ENCODE measurements at regions not wholly inside any gene's neighbourhood (a gene's known extent, or its start where the extent isn't known, plus 50 kb on each side); places are given as distances from the start of the nearest gene placed in this dataset.
"Not testable (repeated sequence)": the region's sequence is repeated elsewhere in the genome, so short reads cannot be mapped to it uniquely, and the experiment has no call there.

DNA sequence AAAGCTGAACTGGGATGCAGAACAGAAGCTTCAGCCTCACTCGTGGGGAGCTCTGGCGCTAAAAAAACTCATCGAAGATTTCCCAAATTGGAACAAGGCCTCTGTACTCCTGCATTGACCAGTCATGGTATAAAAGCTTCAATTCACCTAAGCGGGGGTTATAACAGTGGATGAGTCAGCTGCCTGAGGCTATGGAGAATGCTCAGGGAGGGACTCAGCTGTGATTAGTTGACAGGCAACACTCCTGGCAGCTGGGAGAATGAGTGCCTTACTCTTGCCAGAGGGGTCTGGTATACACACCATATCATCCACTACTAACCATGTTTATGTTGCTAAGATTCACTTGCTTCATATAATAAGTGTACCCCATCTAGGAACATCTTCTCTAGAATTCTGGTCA is 350.6 kb upstream of the VRK2 start:
- Histone ChIP-seq H3K4me3 (no peak overlapping the region), H3K36me3 (no peaks in the 10 kb centered on the region), H3K4me1 (no peaks in the 10 kb centered on the region), H3K9me3 (no peaks in the 10 kb centered on the region), H3K27ac (no peak overlapping the region), H3K27me3 (no peaks in the 10 kb centered on the region)
- intact Hi-C loops (cut with DNase I), result no loop called here
- DNase-seq (ENCODE audit: low spot score in 2 of 2), result no peak
- TF ChIP-seq CTCF (IDR thresholded peaks at IDR 0.05), result no peak

DNA sequence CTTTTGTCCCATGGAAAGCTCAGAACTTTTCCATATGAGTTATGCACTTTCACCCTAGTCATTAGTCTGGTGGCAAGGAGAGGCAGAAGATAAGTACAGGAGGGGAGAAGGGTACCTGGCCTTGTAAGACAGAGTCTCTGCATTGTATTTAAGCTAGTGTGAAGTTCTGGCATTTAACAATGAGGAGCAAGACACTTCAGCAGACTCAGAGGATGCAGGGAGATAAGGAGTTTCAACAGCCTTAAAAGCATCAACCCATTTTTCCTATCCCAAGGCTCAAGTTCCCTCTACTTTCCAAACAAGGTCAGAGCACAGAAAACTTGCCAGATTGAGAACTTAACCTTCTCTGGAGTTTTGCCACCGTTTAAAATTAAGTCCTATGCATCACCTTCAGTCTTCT is 348.2 kb upstream of the VRK2 start:
- no peak for DNase-seq (ENCODE audit: low spot score in 2 of 2)
- Histone ChIP-seq H3K27me3 (no peaks in the 10 kb centered on the region), H3K36me3 (no peaks in the 10 kb centered on the region), H3K4me1 (no peaks in the 10 kb centered on the region), H3K9me3 (no peaks in the 10 kb centered on the region), H3K27ac (no peak overlapping the region), H3K4me3 (no peak overlapping the region)
- no peak for TF ChIP-seq CTCF (IDR thresholded peaks at IDR 0.05)
- intact Hi-C loops (cut with DNase I), result no loop called here

GRCh38 chr2:57698935-57699449 is 347.6 kb upstream of the VRK2 start:
- DNase-seq (ENCODE audit: low spot score in 2 of 2), result no peak
- Histone ChIP-seq H3K27me3 (no peaks in the 10 kb centered on the region), H3K36me3 (no peaks in the 10 kb centered on the region), H3K4me3 (no peak overlapping the region), H3K4me1 (no peaks in the 10 kb centered on the region), H3K27ac (no peak overlapping the region), H3K9me3 (no peaks in the 10 kb centered on the region)
- intact Hi-C loops (cut with DNase I), result no loop called here
- TF ChIP-seq CTCF (IDR thresholded peaks at IDR 0.05), result no peak

DNA sequence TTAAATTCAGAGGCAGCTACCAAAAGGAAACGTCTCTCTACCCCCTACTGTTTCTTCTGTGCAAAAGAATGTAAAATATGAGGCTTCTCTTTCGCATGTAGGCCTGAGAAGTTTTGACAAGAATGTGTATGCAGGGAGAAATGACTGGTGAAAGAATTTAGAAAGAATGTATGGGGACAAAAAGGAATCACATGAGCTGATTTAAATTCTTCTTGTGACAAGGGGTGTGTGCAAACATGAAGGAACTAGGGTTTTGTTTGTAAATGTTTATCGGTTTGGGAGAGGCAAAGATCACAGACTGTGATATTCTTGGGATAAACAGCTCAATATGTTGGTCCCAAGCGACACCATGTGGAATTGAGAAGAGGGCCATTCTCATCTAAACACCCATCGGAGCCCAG is 345.2 kb upstream of the VRK2 start:
- intact Hi-C loops (cut with DNase I), result no loop called here
- no peak overlapping the region for H3K27ac ChIP-seq
- no peak for TF ChIP-seq CTCF (IDR thresholded peaks at IDR 0.05)
- H3K9me3 ChIP-seq, result no peaks in the 10 kb centered on the region
- no peaks in the 10 kb centered on the region for H3K27me3 ChIP-seq
- H3K4me3 ChIP-seq, result no peak overlapping the region
- no peaks in the 10 kb centered on the region for H3K4me1 ChIP-seq
- no peaks in the 10 kb centered on the region for H3K36me3 ChIP-seq
- no peak for DNase-seq (ENCODE audit: low spot score in 2 of 2)

DNA sequence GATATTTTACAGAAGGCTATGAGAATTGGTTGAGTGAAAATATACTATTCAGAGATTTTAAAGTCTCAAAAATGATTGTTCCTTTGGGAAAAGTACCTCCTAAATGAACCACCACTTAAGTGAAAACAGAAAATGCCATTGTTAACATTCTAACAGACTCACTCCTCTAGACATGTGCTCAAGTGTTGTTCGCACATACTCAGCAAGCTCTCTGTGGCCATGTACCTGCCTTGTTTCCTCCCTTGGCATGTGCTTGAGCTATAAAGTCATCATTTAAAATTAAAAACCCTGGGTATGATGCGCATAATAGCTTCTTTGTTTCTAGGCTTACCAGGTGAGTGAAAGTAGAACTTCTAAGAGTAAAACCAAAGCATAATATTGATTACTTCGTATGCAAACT is 343.2 kb upstream of the VRK2 start:
- Histone ChIP-seq H3K9me3 (no peaks in the 10 kb centered on the region), H3K4me3 (no peak overlapping the region), H3K27me3 (no peaks in the 10 kb centered on the region), H3K27ac (no peak overlapping the region), H3K36me3 (no peaks in the 10 kb centered on the region), H3K4me1 (no peaks in the 10 kb centered on the region)
- TF ChIP-seq CTCF (IDR thresholded peaks at IDR 0.05), result no peak
- DNase-seq (ENCODE audit: low spot score in 2 of 2), result no peak
- intact Hi-C loops (cut with DNase I), result no loop called here

GRCh38 chr2:57707794-57708193 is 338.8 kb upstream of the VRK2 start:
- H3K4me1 ChIP-seq; H3K27ac ChIP-seq; intact Hi-C loops (cut with DNase I); H3K4me3 ChIP-seq; H3K9me3 ChIP-seq; H3K36me3 ChIP-seq; H3K27me3 ChIP-seq: not testable (repeated sequence)
- peak in 1 of 2 donors; percentile 67 for DNase-seq (ENCODE audit: low spot score in 2 of 2)
